HG03342 (cell line): ENCODE measurements at regions not wholly inside any gene's neighbourhood (a gene's known extent, or its start where the extent isn't known, plus 50 kb on each side); places are given as distances from the start of the nearest gene placed in this dataset.
A peak's percentile ranks its signal among the peaks of the same experiment; 100 is the strongest.

Experiments
- ATAC-seq: cut with Tn5 transposase; IDR thresholded peaks from one replicate; pipeline ENCODE4 v1.9.1; 2021; ENCODE audit warnings: mild to moderate bottlenecking, moderate library complexity; ENCODE audit not compliant: unreplicated experiment

GRCh38 chr2:147792966-147793617, 51.7 kb upstream of the ACVR2A start:
- ATAC-seq = no peak

GRCh38 chr2:147790580-147790979, 54.2 kb upstream of the ACVR2A start:
- no peak for ATAC-seq

GRCh38 chr2:147789720-147790119, 55.1 kb upstream of the ACVR2A start:
- no peak for ATAC-seq

- no peak for ATAC-seq
Measured at GRCh38 chr2:147789287-147789686, 55.5 kb upstream of the ACVR2A start.

- ATAC-seq = no peak
Measured at GRCh38 chr2:147782141-147782930, 62.5 kb upstream of the ACVR2A start.

DNA sequence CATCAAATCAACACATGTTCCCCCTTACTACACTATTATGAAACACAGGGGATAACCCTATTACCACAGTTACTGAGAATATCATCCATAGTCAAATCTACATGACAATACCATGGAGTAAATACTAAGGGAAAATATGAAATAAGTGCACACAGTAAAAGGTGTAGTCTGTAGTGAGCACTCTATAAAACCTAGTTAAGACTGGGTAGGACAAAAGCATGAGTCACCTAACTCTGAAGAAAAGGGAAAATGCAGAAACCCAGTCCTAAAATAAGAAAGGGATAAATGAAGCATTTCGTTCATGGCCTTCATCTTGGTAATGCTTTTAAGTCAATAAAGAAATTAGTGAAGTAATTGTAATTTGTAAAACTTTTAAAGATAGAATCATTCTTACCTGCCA, 65.4 kb upstream of the ACVR2A start:
- no peak for ATAC-seq

DNA sequence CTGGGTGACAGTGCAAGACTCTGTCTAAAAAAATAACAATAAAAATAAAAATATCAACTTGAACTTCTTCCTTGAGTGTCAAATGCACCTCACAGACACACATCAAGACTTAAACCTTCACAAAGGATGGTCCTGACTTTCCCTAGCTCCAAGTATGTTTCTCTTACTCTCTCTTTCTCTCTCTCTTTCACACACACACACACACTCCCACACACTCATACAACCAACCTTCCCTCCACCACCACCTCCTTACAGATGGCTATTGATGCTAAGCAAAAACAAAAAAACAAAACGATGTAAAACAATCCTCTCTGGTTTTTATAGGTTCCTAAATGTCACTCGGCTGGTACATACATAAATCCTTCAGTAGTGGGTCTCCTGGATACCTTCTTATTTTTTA, 67.4 kb upstream of the ACVR2A start:
- no peak for ATAC-seq

DNA sequence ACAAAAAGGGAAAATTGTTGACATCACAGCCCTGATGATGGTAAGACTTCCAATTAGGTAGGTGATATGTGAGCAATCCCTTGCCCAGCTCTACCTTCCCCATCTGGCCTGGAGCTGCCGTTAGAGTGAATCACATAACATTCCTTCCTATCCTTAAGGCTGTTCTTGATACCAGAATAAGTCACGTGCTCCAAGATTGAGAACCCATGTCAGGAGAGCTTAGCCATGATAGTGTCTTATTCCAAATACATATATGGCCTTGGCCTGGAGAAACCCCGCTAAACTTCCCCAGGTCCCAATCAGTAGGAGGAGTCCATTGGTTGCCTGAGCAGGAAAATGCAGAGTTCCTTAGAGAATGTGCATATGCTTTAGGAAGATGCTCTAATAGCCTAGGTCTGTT, 70.0 kb upstream of the ACVR2A start:
- ATAC-seq = no peak

GRCh38 chr2:147773479-147773878, 71.3 kb upstream of the ACVR2A start:
- ATAC-seq = no peak

DNA sequence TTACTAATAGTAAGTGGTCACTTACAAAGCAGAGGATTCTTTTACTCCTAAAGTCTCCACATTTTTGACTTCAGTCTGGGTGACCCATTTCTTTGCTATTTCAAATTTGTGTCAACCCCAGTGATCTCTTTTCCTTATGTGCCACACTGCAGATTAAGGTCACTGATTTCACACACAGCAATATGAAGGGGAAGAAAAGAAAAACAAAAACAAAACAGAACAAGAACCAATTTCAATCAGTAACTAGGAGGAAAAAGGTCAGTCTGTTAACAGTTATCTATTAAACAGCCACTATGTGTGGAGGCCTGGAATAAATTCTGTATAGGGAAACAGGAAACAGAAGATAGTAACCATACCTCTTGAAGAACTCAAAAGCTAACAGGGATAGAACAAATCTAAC, 72.0 kb upstream of the ACVR2A start:
- no peak for ATAC-seq

GRCh38 chr2:147763861-147764260, 81.0 kb upstream of the ACVR2A start:
- no peak for ATAC-seq

DNA sequence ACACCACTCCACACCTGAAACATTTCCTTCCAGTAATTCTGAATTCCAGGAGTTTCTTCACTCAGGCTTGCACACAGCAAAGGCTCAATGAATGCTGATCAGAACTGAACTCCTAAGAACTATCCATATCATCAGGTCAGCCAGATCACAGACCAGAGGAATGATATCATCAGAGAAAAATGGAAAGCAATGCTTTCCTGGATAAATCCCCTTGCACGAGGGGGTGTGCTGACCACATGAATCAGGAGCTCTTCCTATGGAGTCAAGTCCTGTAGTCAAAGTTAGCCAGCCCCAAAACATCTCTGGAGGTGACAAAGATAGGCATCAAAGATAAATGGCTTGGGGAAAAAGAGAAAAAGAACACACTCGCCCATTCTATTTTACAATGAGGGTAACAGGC, 83.8 kb upstream of the ACVR2A start:
- no peak for ATAC-seq

- ATAC-seq = no peak
Measured at GRCh38 chr2:147759536-147759935, 85.3 kb upstream of the ACVR2A start.

DNA sequence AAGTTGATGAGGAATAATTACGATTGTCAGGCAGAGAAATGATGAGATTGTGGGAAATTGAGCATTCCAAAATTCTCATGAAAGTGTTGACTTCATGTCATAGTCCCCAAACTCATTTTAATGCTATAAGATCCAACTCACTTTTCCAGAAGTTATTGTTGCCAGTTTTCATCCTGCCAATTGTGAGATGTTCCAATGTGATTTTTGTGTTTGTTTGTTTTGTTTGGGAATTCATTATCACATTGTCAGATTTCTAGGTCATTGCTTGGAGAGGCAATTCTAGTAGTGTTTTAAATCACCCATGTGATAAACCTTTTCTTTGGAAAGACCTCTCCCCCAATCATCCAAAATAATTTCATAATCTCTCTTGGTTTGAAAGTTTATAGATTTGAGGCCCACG, 86.0 kb upstream of the ACVR2A start:
- ATAC-seq = no peak

DNA sequence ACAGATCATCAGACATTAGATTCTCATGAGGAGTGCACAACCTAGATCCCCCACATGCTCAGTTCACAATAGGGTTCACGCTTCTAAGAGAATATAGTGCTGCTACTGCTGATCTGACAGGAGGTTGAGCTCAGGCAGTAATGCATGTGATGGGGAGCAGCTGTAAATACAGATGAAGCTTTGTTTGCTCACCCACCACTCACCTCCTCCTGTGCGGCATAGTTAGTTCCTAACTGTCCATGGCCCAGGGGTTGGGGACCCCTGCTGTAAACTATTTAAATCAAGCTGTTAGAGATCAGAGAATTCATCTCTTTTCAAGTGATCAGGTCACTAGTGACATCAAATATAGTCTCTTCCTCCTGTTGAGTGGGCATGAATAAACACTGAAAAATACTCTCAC, 88.8 kb upstream of the ACVR2A start:
- no peak for ATAC-seq

DNA sequence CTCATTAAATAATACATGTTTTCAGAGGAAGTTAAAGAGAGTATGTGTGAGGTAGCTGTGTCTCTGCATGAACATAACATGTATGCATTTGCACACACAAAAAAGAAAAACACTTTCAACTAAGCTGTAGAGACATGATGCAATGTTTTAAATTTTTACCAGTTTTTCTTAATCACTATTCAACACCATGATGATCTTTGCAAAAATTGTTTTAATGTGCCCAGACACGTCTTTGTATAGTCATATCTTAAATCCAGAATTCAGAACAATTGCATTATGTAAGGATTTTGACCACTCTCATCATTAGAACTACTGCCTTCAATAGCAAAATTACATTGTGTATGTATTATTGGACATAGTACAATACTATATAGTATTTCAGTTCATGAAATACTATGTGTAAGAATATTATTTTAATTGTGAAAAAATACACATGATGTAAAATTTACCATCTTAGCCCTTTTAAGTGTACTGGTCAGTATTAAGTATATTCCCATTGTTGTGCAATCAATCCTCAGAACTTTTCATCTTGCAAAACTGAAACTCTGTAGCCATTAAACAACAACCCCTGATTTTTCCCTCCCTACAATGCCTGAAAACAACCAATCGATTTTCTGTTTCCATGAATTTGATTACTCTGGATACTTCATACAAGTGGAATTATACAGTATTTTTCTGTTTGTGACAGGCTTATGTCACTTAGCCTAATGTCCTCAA, 104.5 kb upstream of the ACVR2A start:
- ATAC-seq = no peak

DNA sequence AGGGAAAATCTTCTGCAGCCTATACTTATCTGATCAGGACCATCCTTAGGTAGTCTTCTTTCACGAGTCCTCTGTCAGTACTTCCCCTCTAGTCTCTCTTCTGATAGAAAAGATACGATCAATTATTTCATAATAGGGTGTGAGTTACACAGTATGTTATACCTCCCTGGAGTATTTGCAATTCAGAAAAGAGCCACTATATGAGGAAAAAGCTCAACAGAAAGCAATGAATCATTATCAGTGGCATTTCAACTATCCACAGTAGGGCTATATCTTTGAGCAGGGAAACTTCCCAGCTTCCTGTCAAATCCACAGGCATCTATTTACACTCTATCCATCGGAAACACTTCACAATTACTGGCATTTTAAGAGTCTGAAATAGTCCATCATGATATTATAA, 105.3 kb upstream of the ACVR2A start:
- ATAC-seq = no peak

DNA sequence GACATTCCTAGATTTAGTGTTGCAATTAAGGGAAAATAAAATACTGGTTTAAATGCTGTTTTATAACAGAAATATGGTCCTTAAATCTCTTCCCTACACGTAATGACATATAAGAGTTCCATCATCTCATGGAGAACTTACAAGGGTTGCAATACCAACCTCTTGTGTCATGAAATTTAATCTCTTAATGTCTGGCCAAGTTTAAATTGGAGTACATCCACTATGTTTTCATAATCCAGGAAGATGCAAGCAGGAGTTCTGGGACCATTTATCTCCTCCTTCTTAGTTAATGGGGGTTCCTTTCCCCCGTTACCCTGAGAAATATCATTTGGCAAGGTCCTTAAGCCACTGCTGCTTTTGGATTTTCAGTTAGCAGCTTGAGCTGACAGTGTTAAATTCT, 126.0 kb upstream of the ACVR2A start:
- no peak for ATAC-seq

- no peak for ATAC-seq
Measured at GRCh38 chr2:147716906-147717305, 127.9 kb upstream of the ACVR2A start.

DNA sequence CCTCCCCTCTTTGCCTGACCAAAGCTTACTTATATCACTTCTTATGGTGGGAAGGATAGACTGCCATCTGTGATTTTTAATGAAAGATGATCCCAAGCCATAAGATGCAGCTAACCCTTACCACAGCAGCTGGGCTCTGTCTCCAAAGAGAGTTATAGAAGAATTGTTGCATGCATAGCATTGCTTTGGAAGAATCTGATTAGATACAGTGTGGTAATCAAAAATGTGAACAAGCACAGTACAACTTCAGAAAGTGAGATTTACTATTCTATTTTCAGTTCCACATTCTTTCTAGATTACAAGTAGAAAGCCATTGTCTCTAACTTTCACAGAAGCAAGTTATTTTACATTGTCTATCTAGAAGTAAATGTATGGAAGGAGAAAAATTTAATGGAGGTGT, 129.0 kb upstream of the ACVR2A start:
- peak; percentile 62 for ATAC-seq

DNA sequence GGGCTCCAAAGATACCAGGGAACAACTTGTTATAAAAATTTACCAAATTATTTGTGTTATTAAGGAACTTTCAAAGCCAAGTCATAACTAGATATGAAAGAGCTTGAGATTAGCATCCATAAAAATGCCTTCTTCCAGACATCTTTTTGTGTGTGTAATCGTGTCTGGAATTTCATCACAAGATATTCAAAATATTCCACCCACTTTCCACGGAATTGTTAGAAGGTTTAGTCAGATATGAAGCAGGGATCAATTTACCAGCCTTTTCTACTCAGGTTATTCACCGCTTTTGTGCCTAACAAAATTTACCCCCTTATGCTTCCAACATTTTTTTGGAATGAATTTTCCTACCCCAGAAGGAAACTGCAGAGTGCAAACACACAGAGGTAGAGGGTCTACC, 130.2 kb upstream of the ACVR2A start:
- no peak for ATAC-seq

GRCh38 chr2:147713349-147713748, 131.5 kb upstream of the ACVR2A start:
- no peak for ATAC-seq
